ENCODE measurements at regions not wholly inside any gene's neighbourhood (a gene's known extent, or its start where the extent isn't known, plus 50 kb on each side); places are given as distances from the start of the nearest gene placed in this dataset.

DNA sequence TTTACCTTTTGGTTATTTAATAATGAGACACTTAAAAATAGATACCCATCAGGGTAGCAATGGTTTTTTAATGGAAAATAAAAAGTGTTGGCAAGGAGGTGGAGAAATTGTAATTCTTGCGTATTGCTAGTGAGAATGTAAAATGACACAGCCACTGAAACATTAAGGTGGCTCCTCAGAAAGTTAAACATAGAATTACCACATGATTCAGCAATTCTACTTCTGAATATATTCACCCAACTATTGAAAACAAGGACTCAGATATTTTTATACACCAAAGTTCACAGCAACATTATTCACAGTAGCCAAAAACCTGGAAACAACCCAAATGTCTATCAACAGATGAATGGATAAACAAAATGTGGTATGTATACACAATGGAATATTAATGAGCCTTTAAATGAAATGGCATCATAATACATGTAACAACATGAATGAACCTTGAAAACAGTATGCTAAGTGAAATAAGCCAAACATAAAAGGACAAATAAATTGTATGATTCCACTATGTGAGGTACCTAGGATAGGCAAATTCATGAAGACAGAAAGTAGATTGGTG lies 163.5 kb downstream of the IMPG2 start:
- Histone ChIP-seq H3K9ac (ENCODE audit: low read length) (no peak overlapping the region), H3F3A (ENCODE audit: insufficient read depth, low read length) (no peaks in the 10 kb centered on the region), H3K27me3 (replicated peaks; ENCODE audit: insufficient read depth, low read length) (no peaks in the 10 kb centered on the region), H3K4me1 (ENCODE audit: low read length) (no peaks in the 10 kb centered on the region), H2AFZ (ENCODE audit: low read length) (no peak overlapping the region), H3K9me3 (replicated peaks; ENCODE audit: insufficient read depth, low read length) (no peaks in the 10 kb centered on the region), H3K9me2 (replicated peaks; ENCODE audit: insufficient read depth, low read length) (no peaks in the 10 kb centered on the region), H3K27ac (ENCODE audit: low read length) (no peak overlapping the region), H4K20me1 (ENCODE audit: insufficient read depth, low read length) (no peaks in the 10 kb centered on the region), H3K36me3 (replicated peaks; ENCODE audit: insufficient read depth, low read length) (no peaks in the 10 kb centered on the region), H3K4me3 (ENCODE audit: low read length) (no peak overlapping the region), H3K4me2 (ENCODE audit: low read depth, low read length) (no peak overlapping the region), H3K79me2 (ENCODE audit: low read length) (no peaks in the 10 kb centered on the region)
- no peak for DNase-seq
- TF ChIP-seq CTCF (IDR thresholded peaks at IDR 0.05; ENCODE audit: low read length): no peak
- TF ChIP-seq EZH2 (optimal IDR thresholded peaks at IDR 0.05; ENCODE audit: low read depth, low read length): no peak
- no peak for TF ChIP-seq EZH2phosphoT487 (IDR thresholded peaks at IDR 0.05; ENCODE audit: low read length)

DNA sequence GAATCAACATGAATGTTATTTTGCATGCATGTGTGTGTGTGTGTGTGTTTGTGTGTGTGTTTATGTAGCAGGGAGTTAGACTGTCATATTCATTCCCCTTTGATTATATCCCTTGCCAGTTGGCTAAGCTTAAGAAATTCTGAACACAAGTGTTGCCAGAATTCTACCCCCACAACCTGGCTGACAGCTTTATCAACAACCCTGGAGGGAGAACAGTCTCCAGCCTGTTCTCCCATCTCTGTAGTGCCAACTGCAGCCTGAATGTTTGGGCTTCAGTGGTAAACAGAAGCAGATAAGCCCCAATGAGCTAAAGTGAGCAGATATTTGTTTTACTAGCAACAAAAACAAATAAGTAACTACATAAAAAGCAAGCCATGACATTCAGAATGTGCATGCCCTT lies 162.6 kb upstream of the ABI3BP start:
- Histone ChIP-seq H3K9me3 (replicated peaks; ENCODE audit: insufficient read depth, low read length) (no peaks in the 10 kb centered on the region), H3K4me1 (ENCODE audit: low read length) (no peaks in the 10 kb centered on the region), H3K27ac (ENCODE audit: low read length) (no peak overlapping the region), H3K4me2 (ENCODE audit: low read depth, low read length) (no peak overlapping the region), H3K9ac (ENCODE audit: low read length) (no peak overlapping the region), H2AFZ (ENCODE audit: low read length) (no peak overlapping the region), H3K4me3 (ENCODE audit: low read length) (no peak overlapping the region), H4K20me1 (ENCODE audit: insufficient read depth, low read length) (no peaks in the 10 kb centered on the region), H3K9me2 (replicated peaks; ENCODE audit: insufficient read depth, low read length) (no peaks in the 10 kb centered on the region), H3F3A (ENCODE audit: insufficient read depth, low read length) (no peaks in the 10 kb centered on the region), H3K36me3 (replicated peaks; ENCODE audit: insufficient read depth, low read length) (no peaks in the 10 kb centered on the region), H3K79me2 (ENCODE audit: low read length) (no peaks in the 10 kb centered on the region), H3K27me3 (replicated peaks; ENCODE audit: insufficient read depth, low read length) (no peaks in the 10 kb centered on the region)
- no peak for TF ChIP-seq CTCF (IDR thresholded peaks at IDR 0.05; ENCODE audit: low read length)
- TF ChIP-seq EZH2phosphoT487 (IDR thresholded peaks at IDR 0.05; ENCODE audit: low read length): no peak
- TF ChIP-seq EZH2 (optimal IDR thresholded peaks at IDR 0.05; ENCODE audit: low read depth, low read length): no peak
- no peak for DNase-seq

- TF ChIP-seq CTCF (IDR thresholded peaks at IDR 0.05; ENCODE audit: low read length) (no peak), EZH2phosphoT487 (IDR thresholded peaks at IDR 0.05; ENCODE audit: low read length) (no peak)
- no peak overlapping the region for H2AFZ ChIP-seq (ENCODE audit: low read length)
- no peaks in the 10 kb centered on the region for H3K9me3 ChIP-seq (replicated peaks; ENCODE audit: insufficient read depth, low read length)
Measured at GRCh38 chr3:101154401-101154800, 161.2 kb upstream of the ABI3BP start.

More at GRCh38 chr3:101154401-101154800, 161.2 kb upstream of the ABI3BP start:
- Histone ChIP-seq H3F3A (ENCODE audit: insufficient read depth, low read length) (no peaks in the 10 kb centered on the region), H4K20me1 (ENCODE audit: insufficient read depth, low read length) (no peaks in the 10 kb centered on the region), H3K27me3 (replicated peaks; ENCODE audit: insufficient read depth, low read length) (no peaks in the 10 kb centered on the region), H3K9me2 (replicated peaks; ENCODE audit: insufficient read depth, low read length) (no peaks in the 10 kb centered on the region), H3K4me2 (ENCODE audit: low read depth, low read length) (no peak overlapping the region), H3K36me3 (replicated peaks; ENCODE audit: insufficient read depth, low read length) (no peaks in the 10 kb centered on the region), H3K79me2 (ENCODE audit: low read length) (no peaks in the 10 kb centered on the region), H3K9ac (ENCODE audit: low read length) (no peak overlapping the region), H3K27ac (ENCODE audit: low read length) (no peak overlapping the region), H3K4me1 (ENCODE audit: low read length) (no peaks in the 10 kb centered on the region), H3K4me3 (ENCODE audit: low read length) (no peak overlapping the region)
- DNase-seq: no peak

All from MM.1S (cell line).